PC-9 (cell line): ENCODE measurements at regions not wholly inside any gene's neighbourhood (a gene's known extent, or its start where the extent isn't known, plus 50 kb on each side); places are given as distances from the start of the nearest gene placed in this dataset.

Experiments used
- CTCF ChIP-seq: fragments of 200-600 bp; sonication (generic); conservative IDR thresholded peaks from 2 replicates; pipeline ENCODE4 v1.6.1; 2017; ENCODE audit warnings: mixed run types, antibody characterized with exemption, mild to moderate bottlenecking, moderate library complexity
- EZH2 ChIP-seq: fragments of 200-600 bp; sonication (generic); IDR thresholded peaks from 2 replicates; pipeline ENCODE4 v1.8.0; 2017; ENCODE audit warnings: antibody characterized with exemption, low read depth

- TF ChIP-seq CTCF (no peak), EZH2 (no peak)
Observed at GRCh38 chr7:81492910-81493309, 276.9 kb downstream of the HGF start.
